Sigmoid colon (tissue), 4 donors: ENCODE measurements at regions not wholly inside any gene's neighbourhood (a gene's known extent, or its start where the extent isn't known, plus 50 kb on each side); places are given as distances from the start of the nearest gene placed in this dataset.

Experiments
- EP300 ChIP-seq, 4 donors: sonication (generic); formaldehyde crosslinking; IDR thresholded peaks; one replicate each; pipeline ENCODE4 v1.6.1; 2017; ENCODE audit warnings: antibody characterized with exemption in 4 of 4
- POLR2A ChIP-seq, 2 donors: fragments of 450-650 bp; IDR thresholded peaks; one replicate each; pipeline ENCODE4 v1.6.1; 2016; ENCODE audit warnings: antibody characterized with exemption in 2 of 2, mild to moderate bottlenecking in 2 of 2, moderate library complexity in 2 of 2
- POLR2AphosphoS5 ChIP-seq, 4 donors: sonication (generic); formaldehyde crosslinking; IDR thresholded peaks; one replicate each; pipeline ENCODE4 v1.6.1; 2017; ENCODE audit warnings: antibody characterized with exemption in 4 of 4
- TF ChIP-seq, protein P1 (sequence below), 4 experiments: fragments of 450-650 bp in 3 of 4; fragments of 200-600 bp in 1 of 4; IDR thresholded peaks; one replicate each; pipeline ENCODE4 v1.5.1; 2016 to 2019; ENCODE audit warnings: antibody characterized with exemption in 4 of 4, mild to moderate bottlenecking in 3 of 4, moderate library complexity in 2 of 4

DNA sequence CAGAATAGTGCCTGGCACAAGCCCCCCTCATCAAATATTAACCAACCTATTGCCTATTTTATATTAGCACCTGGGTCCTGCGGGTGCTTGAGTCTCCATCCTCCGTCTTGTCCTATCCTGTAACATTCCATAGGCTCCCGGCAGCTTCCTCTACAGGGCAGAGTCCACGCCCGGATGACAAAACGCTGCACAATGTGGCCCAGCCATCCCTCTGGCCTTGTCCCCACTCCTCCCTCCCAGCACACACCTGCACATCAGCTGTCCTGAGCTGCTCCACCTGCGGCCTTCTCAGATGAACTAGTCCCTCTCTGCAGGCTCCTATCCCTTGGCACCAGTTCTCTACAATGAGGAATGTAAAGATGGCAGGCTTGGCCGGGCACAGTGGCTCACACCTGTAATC is 153.5 kb upstream of the PDE1C start:
- no peak for TF ChIP-seq EP300 (IDR thresholded peaks at IDR 0.05)
- TF ChIP-seq, protein P1, sequence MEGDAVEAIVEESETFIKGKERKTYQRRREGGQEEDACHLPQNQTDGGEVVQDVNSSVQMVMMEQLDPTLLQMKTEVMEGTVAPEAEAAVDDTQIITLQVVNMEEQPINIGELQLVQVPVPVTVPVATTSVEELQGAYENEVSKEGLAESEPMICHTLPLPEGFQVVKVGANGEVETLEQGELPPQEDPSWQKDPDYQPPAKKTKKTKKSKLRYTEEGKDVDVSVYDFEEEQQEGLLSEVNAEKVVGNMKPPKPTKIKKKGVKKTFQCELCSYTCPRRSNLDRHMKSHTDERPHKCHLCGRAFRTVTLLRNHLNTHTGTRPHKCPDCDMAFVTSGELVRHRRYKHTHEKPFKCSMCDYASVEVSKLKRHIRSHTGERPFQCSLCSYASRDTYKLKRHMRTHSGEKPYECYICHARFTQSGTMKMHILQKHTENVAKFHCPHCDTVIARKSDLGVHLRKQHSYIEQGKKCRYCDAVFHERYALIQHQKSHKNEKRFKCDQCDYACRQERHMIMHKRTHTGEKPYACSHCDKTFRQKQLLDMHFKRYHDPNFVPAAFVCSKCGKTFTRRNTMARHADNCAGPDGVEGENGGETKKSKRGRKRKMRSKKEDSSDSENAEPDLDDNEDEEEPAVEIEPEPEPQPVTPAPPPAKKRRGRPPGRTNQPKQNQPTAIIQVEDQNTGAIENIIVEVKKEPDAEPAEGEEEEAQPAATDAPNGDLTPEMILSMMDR (IDR thresholded peaks at IDR 0.05): no peak
- no peak for TF ChIP-seq POLR2AphosphoS5 (IDR thresholded peaks at IDR 0.05)
- TF ChIP-seq POLR2A (IDR thresholded peaks at IDR 0.05): no peak
